Colonic mucosa (tissue), 4 donors: ENCODE measurements at regions not wholly inside any gene's neighbourhood (a gene's known extent, or its start where the extent isn't known, plus 50 kb on each side); places are given as distances from the start of the nearest gene placed in this dataset.

Experiments
- DNase-seq: peaks from one replicate; pipeline ENCODE4 v3.0.0-alpha.2; 2020
- H3K27ac ChIP-seq: fragments of 200-600 bp; one replicate; pipeline ENCODE4 v1.8.0; 2021
- H3K27me3 ChIP-seq: fragments of 200-600 bp; one replicate; pipeline ENCODE4 v1.8.0; 2021
- H3K36me3 ChIP-seq: fragments of 200-600 bp; one replicate; pipeline ENCODE4 v1.8.0; 2021
- H3K4me1 ChIP-seq: fragments of 200-600 bp; one replicate; pipeline ENCODE4 v1.8.0; 2021; ENCODE audit warnings: mild to moderate bottlenecking
- H3K4me3 ChIP-seq: fragments of 200-600 bp; one replicate; pipeline ENCODE4 v1.8.0; 2021
- H3K9ac ChIP-seq, 2 donors: one replicate each; pipeline ENCODE4 v1.7.0; 2013; ENCODE audit warnings: control low read depth in 2 of 2, low read depth in 2 of 2, low read length in 2 of 2
- H3K9me3 ChIP-seq: fragments of 200-600 bp; one replicate; pipeline ENCODE4 v1.8.0; 2021
- CTCF ChIP-seq: fragments of 200-600 bp; IDR thresholded peaks from one replicate; pipeline ENCODE4 v1.8.0; 2022; ENCODE audit warnings: antibody characterized with exemption, mild to moderate bottlenecking
- intact Hi-C: fragments of 100-400 bp; cut with DNase I; formaldehyde crosslinking; loops from one replicate; pipeline ENCODE4 v1.14.1; 2022
- donor health status: healthy.
- donor health status: DM: no; HTN: no; CAD: no.
- donor health status: DM: no; HTN: no; CAD: no.

- Histone ChIP-seq H3K36me3 (no peaks in the 10 kb centered on the region), H3K9me3 (no peaks in the 10 kb centered on the region), H3K27ac (no peak overlapping the region), H3K4me1 (no peaks in the 10 kb centered on the region), H3K4me3 (no peak overlapping the region), H3K9ac (no peak overlapping the region), H3K27me3 (no peaks in the 10 kb centered on the region)
- no peak for DNase-seq
- intact Hi-C loops, result no loop called here
- no peak for TF ChIP-seq CTCF
Measured at GRCh38 chr14:65900164-65900563, 487.6 kb downstream of the FUT8 start.

- H3K4me3 ChIP-seq, result no peak overlapping the region
- no peak overlapping the region for H3K27ac ChIP-seq
- no peaks in the 10 kb centered on the region for H3K36me3 ChIP-seq
- H3K27me3 ChIP-seq, result no peaks in the 10 kb centered on the region
- no peak overlapping the region for H3K9ac ChIP-seq
- TF ChIP-seq CTCF, result no peak
- no peaks in the 10 kb centered on the region for H3K4me1 ChIP-seq
- intact Hi-C loops, result no loop called here
- DNase-seq, result no peak
- no peaks in the 10 kb centered on the region for H3K9me3 ChIP-seq
Measured at GRCh38 chr14:65901595-65901994, 489.1 kb downstream of the FUT8 start.

- Histone ChIP-seq H3K9me3 (no peaks in the 10 kb centered on the region), H3K27ac (no peak overlapping the region), H3K9ac (no peak overlapping the region), H3K4me3 (no peak overlapping the region), H3K4me1 (no peaks in the 10 kb centered on the region), H3K27me3 (no peaks in the 10 kb centered on the region), H3K36me3 (no peaks in the 10 kb centered on the region)
- no peak for TF ChIP-seq CTCF
- no peak for DNase-seq
- intact Hi-C loops, result no loop called here
Measured at GRCh38 chr14:65904988-65905387, 492.5 kb downstream of the FUT8 start.

GRCh38 chr14:65906344-65906743, 493.8 kb downstream of the FUT8 start:
- Histone ChIP-seq H3K36me3 (no peaks in the 10 kb centered on the region), H3K27ac (no peak overlapping the region), H3K9ac (no peak overlapping the region), H3K4me3 (no peak overlapping the region), H3K27me3 (no peaks in the 10 kb centered on the region), H3K9me3 (no peaks in the 10 kb centered on the region), H3K4me1 (no peaks in the 10 kb centered on the region)
- no peak for TF ChIP-seq CTCF
- intact Hi-C loops, result no loop called here
- DNase-seq, result no peak

- Histone ChIP-seq H3K27ac (no peak overlapping the region), H3K9ac (no peak overlapping the region), H3K36me3 (no peaks in the 10 kb centered on the region), H3K4me3 (no peak overlapping the region), H3K9me3 (no peaks in the 10 kb centered on the region), H3K4me1 (no peaks in the 10 kb centered on the region), H3K27me3 (no peaks in the 10 kb centered on the region)
- TF ChIP-seq CTCF, result no peak
- intact Hi-C loops, result no loop called here
- no peak for DNase-seq
Measured at GRCh38 chr14:65906948-65907347, 494.4 kb downstream of the FUT8 start.
